ENCODE measurements at regions not wholly inside any gene's neighbourhood (a gene's known extent, or its start where the extent isn't known, plus 50 kb on each side); places are given as distances from the start of the nearest gene placed in this dataset.

- DNase-seq = no peak
These were observed 621.4 kb upstream of the POT1 start for GRCh38 chr7:125551008-125551407.

- no peak for DNase-seq
These were observed 617.9 kb upstream of the POT1 start for GRCh38 chr7:125547505-125547904.

- DNase-seq = no peak
These were observed 600.9 kb upstream of the POT1 start for GRCh38 chr7:125530553-125530952.

DNA sequence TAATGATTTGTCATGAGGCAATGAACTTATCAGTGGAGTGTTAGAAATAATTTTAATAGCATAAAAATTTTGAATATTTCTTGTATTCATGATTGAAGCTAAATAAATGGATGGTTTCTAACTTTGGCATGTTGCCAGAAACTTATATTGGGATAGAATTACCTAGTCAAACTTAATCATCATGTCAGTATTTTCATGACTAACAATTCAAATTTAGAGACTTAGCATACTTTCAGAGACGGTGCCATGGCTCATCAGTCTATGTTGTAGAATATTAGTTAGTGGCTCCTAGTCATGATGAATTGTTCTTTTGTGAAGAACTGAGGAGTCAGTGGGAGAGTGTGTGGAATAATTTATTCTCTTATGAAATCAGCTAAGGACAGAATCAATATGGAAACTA is 599.6 kb upstream of the POT1 start:
- no peak for DNase-seq

DNA sequence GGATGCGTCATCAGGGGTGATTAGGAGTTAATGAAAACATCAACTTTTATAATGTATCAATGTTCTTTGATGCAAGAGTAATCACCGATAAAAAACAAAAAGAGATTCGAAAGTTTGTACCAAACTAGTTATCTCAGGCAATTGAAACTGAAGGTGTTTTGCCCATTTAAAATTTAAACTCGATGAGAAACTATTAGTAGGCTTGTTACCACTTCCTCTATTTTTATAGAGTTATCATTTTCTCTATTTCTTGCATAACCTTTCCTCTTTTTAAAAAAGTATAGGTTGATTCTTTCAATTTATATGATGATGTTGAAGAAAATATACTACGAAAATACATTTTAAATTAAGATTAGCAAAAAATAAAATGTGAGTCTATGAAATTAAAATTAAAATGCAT is 597.3 kb upstream of the POT1 start:
- no peak for DNase-seq

DNA sequence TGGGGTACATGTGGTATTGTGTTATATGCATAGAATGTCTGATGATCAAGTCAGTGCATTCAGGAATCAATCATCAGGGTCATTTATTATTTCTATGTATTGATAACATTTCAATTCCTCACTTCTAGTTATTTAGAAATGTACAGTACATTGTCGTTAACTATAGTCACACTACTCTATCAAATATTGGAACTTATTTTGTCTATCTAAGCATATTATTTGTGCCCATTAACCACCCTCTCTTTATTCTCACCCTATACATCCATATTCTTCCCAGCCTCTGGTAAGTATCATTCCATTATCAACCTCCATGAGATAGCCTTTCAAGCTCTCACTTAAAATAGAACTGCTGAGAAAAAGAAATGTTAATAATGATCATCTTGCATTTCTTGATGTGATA is 596.5 kb upstream of the POT1 start:
- no peak for DNase-seq

- DNase-seq = peak; percentile 67
These were observed 586.6 kb upstream of the POT1 start for GRCh38 chr7:125516194-125516593.

DNA sequence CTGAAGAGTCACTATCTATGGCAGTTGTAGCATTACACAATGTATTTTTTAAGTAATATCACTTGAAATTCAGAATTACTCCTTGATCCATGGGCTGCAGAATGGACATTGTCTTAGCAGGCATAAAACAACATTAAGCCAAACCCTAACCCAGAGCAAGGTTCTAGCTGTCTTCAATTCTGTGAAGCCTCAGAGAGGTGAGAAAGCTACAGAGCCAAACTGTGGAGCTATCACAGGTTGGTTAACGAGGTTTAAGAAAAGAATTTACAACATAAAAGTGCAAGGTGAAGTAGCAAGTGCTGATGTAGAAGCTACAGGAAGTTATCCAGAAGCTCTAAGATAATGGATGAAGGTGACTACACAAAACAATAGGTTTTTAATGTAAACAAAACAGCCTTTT is 582.7 kb upstream of the POT1 start:
- no peak for DNase-seq

DNA sequence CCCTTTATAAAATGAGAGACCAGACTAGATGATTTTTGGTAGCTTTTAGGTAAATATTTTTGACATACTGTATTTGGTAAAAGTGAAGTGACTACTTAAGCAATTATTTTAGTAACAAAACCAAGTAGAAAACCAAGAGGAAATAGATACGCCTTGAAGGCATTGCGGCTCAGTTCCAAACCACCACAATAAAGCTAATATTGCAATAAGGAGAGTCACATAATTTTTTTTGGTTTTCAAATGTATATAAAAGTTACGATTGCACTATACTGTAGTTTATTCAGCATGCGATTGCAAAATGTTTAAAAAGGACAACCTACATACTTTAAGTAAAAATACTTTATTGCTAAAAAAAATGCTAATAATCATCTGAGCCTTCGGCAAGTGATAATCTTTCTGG is 581.7 kb upstream of the POT1 start:
- DNase-seq = no peak

- no peak for DNase-seq
These were observed 576.7 kb upstream of the POT1 start for GRCh38 chr7:125506331-125506730.

GRCh38 chr7:125504848-125505247 is 575.2 kb upstream of the POT1 start:
- DNase-seq = no peak

- no peak for DNase-seq
These were observed 566.4 kb upstream of the POT1 start for GRCh38 chr7:125495997-125496396.

GRCh38 chr7:125492521-125492920 is 562.9 kb upstream of the POT1 start:
- no peak for DNase-seq

GRCh38 chr7:125491137-125491536 is 561.5 kb upstream of the POT1 start:
- no peak for DNase-seq

DNA sequence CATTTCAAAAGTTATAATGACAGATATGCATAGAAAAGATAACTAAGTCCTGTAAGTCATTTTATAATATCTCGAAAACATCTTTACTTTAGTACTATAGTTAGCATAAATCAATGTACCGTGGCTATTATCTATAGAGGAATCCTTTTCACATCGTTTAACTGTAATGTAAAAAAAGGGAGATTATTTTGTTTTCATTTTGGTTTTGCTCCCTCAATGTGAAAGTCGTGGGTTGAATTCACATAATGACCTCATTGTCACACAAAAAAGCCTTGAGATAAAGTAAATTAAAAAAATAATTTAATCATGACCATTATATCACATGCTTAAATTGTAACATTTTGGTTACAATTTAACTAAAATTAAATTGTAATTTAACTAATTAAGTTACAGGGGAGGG is 560.5 kb upstream of the POT1 start:
- DNase-seq = no peak

- no peak for DNase-seq
These were observed 555.6 kb upstream of the POT1 start for GRCh38 chr7:125485223-125485622.

GRCh38 chr7:125484755-125485154 is 555.1 kb upstream of the POT1 start:
- DNase-seq = no peak

- no peak for DNase-seq
These were observed 551.7 kb upstream of the POT1 start for GRCh38 chr7:125481323-125481722.

- DNase-seq = no peak
These were observed 551.1 kb upstream of the POT1 start for GRCh38 chr7:125480762-125481161.

DNA sequence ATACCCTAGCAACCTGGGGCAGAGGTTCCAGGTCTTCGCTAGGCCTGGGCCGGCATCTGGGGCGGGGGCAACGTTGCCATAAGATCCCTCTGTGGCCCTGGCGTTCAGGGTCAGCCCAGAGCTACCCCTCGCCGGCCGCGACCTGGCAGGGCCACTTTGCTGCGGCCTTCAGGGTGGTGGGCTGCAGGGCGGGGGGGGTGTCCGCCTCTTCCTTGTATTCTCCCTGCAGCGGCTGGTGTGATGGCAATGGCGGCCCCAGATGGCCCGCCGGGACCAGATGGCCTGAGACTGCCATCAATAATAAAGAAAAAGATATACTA is 539.2 kb upstream of the POT1 start:
- no peak for DNase-seq

DNA sequence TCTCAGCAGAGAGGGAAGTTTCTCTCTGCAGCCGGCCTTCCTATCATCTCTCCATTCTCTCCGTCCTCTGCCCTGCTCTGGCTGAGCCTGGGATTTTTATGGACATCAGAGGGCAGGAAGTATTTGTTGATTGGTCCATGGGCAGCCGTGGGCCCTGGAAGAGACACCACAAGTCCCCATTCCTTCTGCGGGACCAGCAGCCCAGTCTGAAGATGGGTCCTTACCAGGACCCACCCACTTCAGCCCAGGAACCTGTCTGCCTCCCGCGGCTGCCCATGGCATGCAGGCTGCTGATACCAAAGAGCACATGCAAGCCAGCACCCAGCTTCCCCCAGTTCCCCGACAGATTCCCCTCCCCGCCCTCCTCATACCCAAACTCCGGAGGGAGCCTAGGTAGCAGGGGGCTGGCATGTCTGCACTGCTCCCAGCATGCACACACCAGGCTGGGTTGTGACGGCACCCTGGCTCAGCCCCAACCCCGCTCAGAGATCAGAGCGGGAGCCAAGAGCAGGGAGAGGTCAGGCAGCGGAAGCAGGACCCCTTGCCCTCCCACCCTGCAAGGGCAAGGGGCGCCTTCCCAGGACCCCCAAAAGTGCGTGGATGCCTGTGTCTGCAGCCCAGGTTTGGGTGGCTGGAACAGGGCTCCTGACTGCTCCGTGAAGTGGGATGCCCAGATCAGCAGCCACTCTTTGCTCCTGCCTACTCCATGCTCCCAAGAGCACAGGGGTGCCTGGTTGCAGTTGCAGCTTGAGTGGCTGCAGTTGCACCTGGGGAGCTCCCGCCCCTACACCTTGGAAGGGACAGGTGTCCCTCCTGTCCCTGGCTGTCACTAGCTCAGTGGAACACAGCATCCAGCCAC is 538.6 kb upstream of the POT1 start:
- DNase-seq = no peak

GRCh38 chr7:125465527-125465926 is 535.9 kb upstream of the POT1 start:
- DNase-seq = no peak

- no peak for DNase-seq
These were observed 533.0 kb upstream of the POT1 start for GRCh38 chr7:125462615-125463014.

GRCh38 chr7:125459038-125459437 is 529.4 kb upstream of the POT1 start:
- DNase-seq = no peak

DNA sequence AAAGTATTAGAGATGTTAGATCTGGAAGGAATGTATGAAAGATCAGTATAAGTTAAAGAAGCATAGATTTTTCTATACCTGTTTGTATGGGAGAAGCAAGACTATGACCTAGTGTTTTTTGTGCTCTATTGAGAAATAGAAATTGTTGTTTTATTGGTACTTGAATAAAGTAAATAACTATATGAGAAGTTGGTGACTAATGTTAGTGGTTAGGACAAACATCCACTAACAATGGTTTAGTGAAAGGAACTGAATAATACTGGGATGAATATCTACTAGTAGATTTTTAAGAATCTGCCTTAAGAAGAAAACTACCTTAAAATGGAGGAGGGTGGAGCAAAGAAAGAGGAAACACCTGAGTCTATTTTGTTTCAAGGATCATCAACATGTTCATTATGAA is 521.1 kb upstream of the POT1 start:
- no peak for DNase-seq
